BJ (cell line): ENCODE measurements at regions not wholly inside any gene's neighbourhood (a gene's known extent, or its start where the extent isn't known, plus 50 kb on each side); places are given as distances from the start of the nearest gene placed in this dataset.

ENCODE experiments used
- CTCF ChIA-PET: fragments of 350-600 bp; formaldehyde crosslinking; extraction: SDS; loops from one replicate; lab custom pipeline; 2021; ENCODE audit warnings: antibody characterized with exemption, inconsistent platforms; lab: Yijun Ruan, JAX
- POLR2A ChIA-PET: fragments of 300-600 bp; sonication (Branson Sonifier 250); formaldehyde crosslinking; extraction: SDS; loops from one replicate; lab custom pipeline; 2021; ENCODE audit warnings: antibody characterized with exemption; lab: Charles Lee
- DNase-seq: peaks from one replicate; pipeline ENCODE4 v3.0.0-alpha.2; 2011; ENCODE audit warnings: low read depth
- H3K27me3 ChIP-seq: 2 replicates; pipeline ENCODE4 v1.6.0; 2011; ENCODE audit warnings: low read length; ENCODE audit not compliant: control insufficient read depth, insufficient read depth
- H3K36me3 ChIP-seq: 2 replicates; pipeline ENCODE4 v1.5.1; 2011; ENCODE audit warnings: low read length; ENCODE audit not compliant: control insufficient read depth, insufficient read depth
- H3K4me3 ChIP-seq: 2 replicates; pipeline ENCODE4 v1.5.1; 2011; ENCODE audit warnings: low read depth, mild to moderate bottlenecking, control low read depth, low read length
- CTCF ChIP-seq: IDR thresholded peaks from 2 replicates; pipeline ENCODE4 v1.5.1; 2011; ENCODE audit warnings: low read depth, mild to moderate bottlenecking, control low read depth, inconsistent platforms, low read length, moderate library complexity; ENCODE audit not compliant: insufficient read depth

GRCh38 chr2:155730804-155731203, 601.7 kb downstream of the NR4A2 start:
- ChIA-PET CTCF (no interaction called here), POLR2A (no interaction called here)
- TF ChIP-seq CTCF, result no peak
- no peak for DNase-seq
- Histone ChIP-seq H3K4me3 (no peak overlapping the region), H3K27me3 (no peaks in the 10 kb centered on the region), H3K36me3 (no peaks in the 10 kb centered on the region)

- no peak for TF ChIP-seq CTCF
- H3K27me3 ChIP-seq, result no peaks in the 10 kb centered on the region
- ChIA-PET POLR2A (no interaction called here), CTCF (no interaction called here)
- H3K36me3 ChIP-seq, result no peaks in the 10 kb centered on the region
- DNase-seq, result no peak
- H3K4me3 ChIP-seq, result no peak overlapping the region
These were observed 605.2 kb downstream of the NR4A2 start for GRCh38 chr2:155727187-155727895.

GRCh38 chr2:155722290-155722689, 610.2 kb downstream of the NR4A2 start:
- no peak for DNase-seq
- H3K4me3 ChIP-seq, result no peak overlapping the region
- ChIA-PET CTCF (no interaction called here), POLR2A (no interaction called here)
- TF ChIP-seq CTCF, result no peak
- H3K36me3 ChIP-seq, result no peaks in the 10 kb centered on the region
- no peaks in the 10 kb centered on the region for H3K27me3 ChIP-seq

GRCh38 chr2:155715705-155716104, 616.8 kb downstream of the NR4A2 start:
- H3K4me3 ChIP-seq, result no peak overlapping the region
- H3K36me3 ChIP-seq, result no peaks in the 10 kb centered on the region
- ChIA-PET POLR2A (no interaction called here), CTCF (no interaction called here)
- no peak for TF ChIP-seq CTCF
- no peaks in the 10 kb centered on the region for H3K27me3 ChIP-seq
- no peak for DNase-seq

GRCh38 chr2:155714983-155715382, 617.5 kb downstream of the NR4A2 start:
- TF ChIP-seq CTCF, result no peak
- Histone ChIP-seq H3K4me3 (no peak overlapping the region), H3K27me3 (no peaks in the 10 kb centered on the region), H3K36me3 (no peaks in the 10 kb centered on the region)
- no peak for DNase-seq
- CTCF ChIA-PET, result no interaction called here
- POLR2A ChIA-PET, result no interaction called here
